Endothelial cell of hepatic sinusoid (primary cell): ENCODE measurements at regions not wholly inside any gene's neighbourhood (a gene's known extent, or its start where the extent isn't known, plus 50 kb on each side); places are given as distances from the start of the nearest gene placed in this dataset.

Experiments
- in situ Hi-C: cut with HindIII; loops from 2 replicates; pipeline ENCODE4 v1.10.0; 2017; ENCODE audit warnings: low sequenced_read_pairs

- in situ Hi-C loops, result no loop called here
Observed at GRCh38 chr4:119725688-119726330, 97.2 kb upstream of the PDE5A start.

- in situ Hi-C loops, result no loop called here
Observed at GRCh38 chr4:119725011-119725410, 96.4 kb upstream of the PDE5A start.

- in situ Hi-C loops, result no loop called here
Observed at GRCh38 chr4:119722670-119723069, 94.1 kb upstream of the PDE5A start.

- in situ Hi-C loops, result no loop called here
Observed at GRCh38 chr4:119721878-119722277, 93.3 kb upstream of the PDE5A start.

- in situ Hi-C loops, result no loop called here
Observed at GRCh38 chr4:119715490-119716445, 87.2 kb upstream of the PDE5A start.

DNA sequence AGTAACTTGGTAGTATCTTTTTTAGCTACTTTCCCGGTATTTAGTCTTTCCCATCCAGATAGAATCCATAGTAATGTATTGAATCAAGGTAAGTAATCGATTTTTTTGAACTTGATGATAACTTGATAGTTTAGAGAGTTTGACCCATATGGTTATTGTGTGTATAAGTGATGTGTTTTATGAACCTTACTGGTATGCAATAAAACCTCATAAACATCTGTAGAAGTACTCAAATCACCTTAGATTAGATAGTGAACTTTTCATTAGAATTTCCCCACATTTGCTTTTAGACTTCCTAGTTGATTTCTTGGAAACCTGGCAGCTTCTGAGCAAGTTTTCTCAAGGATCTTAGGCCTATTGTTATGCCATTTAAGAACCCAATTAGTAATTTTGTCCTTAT is 80.8 kb upstream of the PDE5A start:
- in situ Hi-C loops, result no loop called here

- in situ Hi-C loops, result no loop called here
Observed at GRCh38 chr4:119707336-119707735, 78.7 kb upstream of the PDE5A start.

DNA sequence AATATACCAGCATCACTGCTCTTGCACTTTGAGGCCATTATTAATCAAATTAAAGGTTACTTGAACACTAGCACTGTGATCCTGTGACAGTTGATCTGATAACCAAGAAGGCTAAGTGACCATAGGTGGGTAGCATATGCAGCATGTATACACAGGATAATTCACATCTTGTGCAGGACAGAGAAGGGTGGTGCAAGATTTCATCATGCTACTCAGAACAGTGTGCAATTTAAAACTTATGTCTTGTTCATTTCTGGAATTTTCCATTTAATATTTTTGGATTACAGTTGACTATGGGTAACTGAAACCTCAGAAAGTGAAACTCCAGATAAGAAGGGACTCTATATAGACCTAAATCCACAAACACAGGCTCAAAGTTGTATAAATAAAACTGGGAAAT is 78.2 kb upstream of the PDE5A start:
- in situ Hi-C loops, result no loop called here

GRCh38 chr4:119697887-119698393 is 69.3 kb upstream of the PDE5A start:
- in situ Hi-C loops, result no loop called here

DNA sequence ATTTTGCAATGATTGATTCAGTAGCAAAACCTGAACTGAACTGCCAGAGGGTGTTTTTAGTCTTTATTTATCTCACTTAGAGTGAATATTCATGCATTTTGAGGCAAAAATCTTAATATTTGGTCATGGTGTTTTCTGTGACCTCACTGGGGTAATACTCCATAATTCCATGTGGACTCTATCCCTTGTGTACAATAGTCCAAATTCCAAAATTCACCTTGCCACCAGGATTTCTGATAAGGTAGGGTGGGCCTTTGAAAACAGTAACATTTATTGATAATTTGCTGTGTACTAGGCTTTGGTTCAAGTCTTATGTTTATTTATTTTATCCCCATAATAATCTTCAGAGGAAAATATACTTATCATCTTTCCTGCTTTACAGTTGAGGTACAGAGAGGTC is 68.4 kb upstream of the PDE5A start:
- in situ Hi-C loops, result no loop called here

GRCh38 chr4:119695216-119695615 is 66.6 kb upstream of the PDE5A start:
- in situ Hi-C loops, result no loop called here

- in situ Hi-C loops, result no loop called here
Observed at GRCh38 chr4:119693126-119693525, 64.5 kb upstream of the PDE5A start.

GRCh38 chr4:119692001-119692400 is 63.4 kb upstream of the PDE5A start:
- in situ Hi-C loops, result no loop called here

GRCh38 chr4:119690871-119691270 is 62.3 kb upstream of the PDE5A start:
- in situ Hi-C loops, result no loop called here

DNA sequence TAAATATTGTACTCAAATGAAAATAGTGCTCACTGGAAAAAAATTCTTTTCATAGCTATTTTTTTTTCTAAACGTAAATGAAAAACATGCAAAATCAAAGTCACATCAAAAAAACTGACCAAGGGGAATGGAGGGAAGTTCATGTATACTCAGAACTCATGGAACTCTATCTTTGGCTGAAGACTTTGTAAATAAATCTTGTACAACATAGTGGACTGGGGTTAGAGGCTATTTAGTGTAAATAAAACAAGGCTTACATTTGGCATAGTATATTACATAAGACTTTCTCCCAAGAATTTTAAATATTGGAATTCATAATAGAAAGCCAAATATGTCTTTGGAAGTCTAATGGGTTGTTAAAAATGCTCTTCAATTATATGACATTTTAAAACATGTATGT is 59.8 kb upstream of the PDE5A start:
- in situ Hi-C loops, result no loop called here

- in situ Hi-C loops, result no loop called here
Observed at GRCh38 chr4:119684463-119684862, 55.9 kb upstream of the PDE5A start.

- in situ Hi-C loops, result no loop called here
Observed at GRCh38 chr4:119683518-119683917, 54.9 kb upstream of the PDE5A start.

DNA sequence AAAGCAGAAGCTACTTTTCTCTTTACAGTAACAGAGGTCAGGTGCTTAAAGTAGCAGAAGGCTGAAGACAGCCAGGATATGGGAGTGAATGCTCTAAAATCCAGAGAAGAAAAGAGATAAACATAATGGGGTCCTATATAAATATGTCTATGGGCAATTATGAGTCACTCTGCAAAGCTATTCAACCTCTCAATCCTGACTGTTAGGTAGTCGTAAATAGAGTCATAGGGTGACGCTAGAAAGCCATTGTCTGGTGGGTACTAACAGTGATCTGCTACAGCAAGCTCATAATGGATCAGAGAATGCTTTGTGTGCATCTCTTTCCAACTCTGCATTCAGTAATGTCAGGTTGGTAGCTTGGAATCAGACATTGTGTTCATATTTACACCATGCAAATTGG is 53.5 kb upstream of the PDE5A start:
- in situ Hi-C loops, result no loop called here

DNA sequence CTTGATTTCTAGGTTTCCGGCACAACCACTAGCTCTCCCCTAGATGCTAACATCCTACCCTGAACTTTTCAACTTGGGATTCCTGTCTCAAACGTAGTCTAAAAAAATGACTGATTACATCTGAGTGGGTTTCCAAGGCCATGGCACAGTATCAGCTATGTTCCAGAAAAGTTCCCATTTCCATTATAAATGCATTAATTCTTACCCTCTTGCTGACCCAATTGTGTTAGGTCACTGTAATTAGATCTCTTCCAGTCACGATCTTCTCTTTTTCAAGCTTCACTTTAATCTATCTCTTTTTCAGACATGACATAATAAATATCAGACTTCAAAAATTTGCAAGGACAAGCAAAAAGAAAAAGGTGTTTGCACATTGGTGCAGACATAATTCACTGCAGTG is 50.6 kb upstream of the PDE5A start:
- in situ Hi-C loops, result loop anchor here (5.0 kb wide), 1 partner anchor 37 kb away; no protein-coding TSS in a partner anchor

- in situ Hi-C loops, result loop anchor here (5.0 kb wide), 1 partner anchor 36 kb away; no protein-coding TSS in a partner anchor
Observed at GRCh38 chr4:119678761-119679160, 50.2 kb upstream of the PDE5A start.
